ENCODE measurements at regions not wholly inside any gene's neighbourhood (a gene's known extent, or its start where the extent isn't known, plus 50 kb on each side); places are given as distances from the start of the nearest gene placed in this dataset.

- TF ChIP-seq POLR2A (IDR thresholded peaks at IDR 0.05), result no peak
- no peak for TF ChIP-seq CTCF (IDR thresholded peaks at IDR 0.05)
Measured at GRCh38 chr11:112790286-112790685, 170.9 kb upstream of the NCAM1 start.
